GM12878 (cell line): ENCODE measurements at regions not wholly inside any gene's neighbourhood (a gene's known extent, or its start where the extent isn't known, plus 50 kb on each side); places are given as distances from the start of the nearest gene placed in this dataset.
A peak's percentile ranks its signal among the peaks of the same experiment; 100 is the strongest.

Experiments used
- BCL11A ChIP-seq: IDR thresholded peaks from 2 replicates; pipeline ENCODE4 v1.6.1; 2011; ENCODE audit warnings: low read depth, low read length
- BHLHE40 ChIP-seq, 2 experiments: fragments of 450-650 bp in 1 of 2; IDR thresholded peaks; 2 replicates each; pipeline ENCODE4 v1.6.1; 2011 to 2017; ENCODE audit warnings: low read depth in 2 of 2, borderline replicate concordance in 1 of 2, improper control_type of control experiment in 1 of 2, low read length in 1 of 2, mild to moderate bottlenecking in 1 of 2
- CBFB ChIP-seq: IDR thresholded peaks from 2 replicates; pipeline ENCODE4 v1.6.1; 2016; ENCODE audit warnings: antibody characterized with exemption, low read depth
- CUX1 ChIP-seq: IDR thresholded peaks from 2 replicates; pipeline ENCODE4 v1.6.1; 2012; ENCODE audit warnings: improper control_type of control experiment, low read depth, low read length; ENCODE audit not compliant: insufficient replicate concordance
- ELK1 ChIP-seq: IDR thresholded peaks from 2 replicates; pipeline ENCODE4 v1.6.1; 2012; ENCODE audit warnings: low read depth, low read length, improper control_type of control experiment
- GABPA ChIP-seq: IDR thresholded peaks from 2 replicates; pipeline ENCODE4 v1.6.1; 2014; ENCODE audit warnings: antibody characterized with exemption, low read depth, mild to moderate bottlenecking, inconsistent platforms
- GATAD2B ChIP-seq: fragments of 450-650 bp; conservative IDR thresholded peaks from 2 replicates; pipeline ENCODE4 v1.6.1; 2017; ENCODE audit warnings: low read depth, mild to moderate bottlenecking, moderate library complexity
- IKZF1 ChIP-seq: fragments of 450-650 bp; conservative IDR thresholded peaks from 2 replicates; pipeline ENCODE4 v1.6.1; 2017; ENCODE audit warnings: antibody characterized with exemption, mild to moderate bottlenecking
- NFXL1 ChIP-seq: fragments of 450-650 bp; IDR thresholded peaks from 2 replicates; pipeline ENCODE4 v1.6.1; 2017; ENCODE audit warnings: antibody characterized with exemption, mild to moderate bottlenecking, borderline replicate concordance
- PBX3 ChIP-seq: IDR thresholded peaks from 2 replicates; pipeline ENCODE4 v1.6.1; 2011; ENCODE audit warnings: mild to moderate bottlenecking, low read depth, low read length, moderate library complexity; ENCODE audit not compliant: insufficient replicate concordance
- RBBP5 ChIP-seq: fragments of 200-600 bp; sonication (generic); conservative IDR thresholded peaks from 2 replicates; pipeline ENCODE4 v1.6.1; 2016
- RELA ChIP-seq: fragments of 450-650 bp; IDR thresholded peaks from 2 replicates; pipeline ENCODE4 v1.8.0; 2014; ENCODE audit warnings: borderline replicate concordance; ENCODE audit not compliant: partially characterized antibody
- REST ChIP-seq: IDR thresholded peaks from 2 replicates; pipeline ENCODE4 v1.6.1; 2012; ENCODE audit warnings: mild to moderate bottlenecking, low read depth, low read length
- SUPT20H ChIP-seq: IDR thresholded peaks from 2 replicates; pipeline ENCODE4 v1.6.1; 2011; ENCODE audit warnings: low read depth, mild to moderate bottlenecking, low read length, moderate library complexity, borderline replicate concordance; ENCODE audit not compliant: control insufficient read depth
- TBL1XR1 ChIP-seq: IDR thresholded peaks from 2 replicates; pipeline ENCODE4 v1.6.1; 2012; ENCODE audit warnings: low read depth, low read length, improper control_type of control experiment
- TCF7 ChIP-seq: IDR thresholded peaks from 2 replicates; pipeline ENCODE4 v1.6.1; 2014; ENCODE audit warnings: antibody characterized with exemption, borderline replicate concordance
- ZNF274 ChIP-seq: IDR thresholded peaks from one replicate; pipeline ENCODE4 v1.8.0; 2011; ENCODE audit not compliant: insufficient read length, insufficient read depth

GRCh38 chr15:95503640-95504225 lies 826.8 kb upstream of the NR2F2 start (continued):
- TF ChIP-seq CUX1 (no peak), SUPT20H (no peak), PBX3 (no peak), ZNF274 (no peak), GATAD2B (peak; percentile 91), RELA (peak; percentile 97), BCL11A (peak; percentile 98), IKZF1 (peak; percentile 91), BHLHE40 (IDR thresholded peaks at IDR 0.05; ENCODE audit: borderline replicate concordance in 1 of 2, low read depth in 2 of 2, low read length in 1 of 2) (peak; percentile 62 to 73; a peak in 3 of 4 replicates), GABPA (no peak), ELK1 (no peak), REST (no peak), RBBP5 (no peak), NFXL1 (no peak), TCF7 (no peak), CBFB (no peak), TBL1XR1 (no peak)
